HEK293T (cell line): ENCODE measurements at regions not wholly inside any gene's neighbourhood (a gene's known extent, or its start where the extent isn't known, plus 50 kb on each side); places are given as distances from the start of the nearest gene placed in this dataset.

Experiments
- ARNT ChIP-seq: fragments of 450-650 bp; IDR thresholded peaks from 2 replicates; pipeline ENCODE4 v1.6.1; 2017; ENCODE audit warnings: mild to moderate bottlenecking
- BHLHE40 ChIP-seq: fragments of 450-650 bp; IDR thresholded peaks from 2 replicates; pipeline ENCODE4 v1.6.1; 2016; ENCODE audit warnings: mild to moderate bottlenecking, moderate library complexity, borderline replicate concordance
- FOXA1 ChIP-seq: fragments of 450-650 bp; IDR thresholded peaks from 2 replicates; pipeline ENCODE4 v1.6.1; 2016; ENCODE audit warnings: mild to moderate bottlenecking
- FOXK2 ChIP-seq: fragments of 450-650 bp; IDR thresholded peaks from 2 replicates; pipeline ENCODE4 v1.6.1; 2016; ENCODE audit warnings: mild to moderate bottlenecking
- FOXM1 ChIP-seq: fragments of 450-650 bp; IDR thresholded peaks from 2 replicates; pipeline ENCODE4 v1.6.1; 2017; ENCODE audit warnings: mild to moderate bottlenecking, borderline replicate concordance
- LEF1 ChIP-seq: fragments of 450-650 bp; IDR thresholded peaks from 2 replicates; pipeline ENCODE4 v1.6.1; 2017; ENCODE audit warnings: mild to moderate bottlenecking, borderline replicate concordance
- NFRKB ChIP-seq: fragments of 450-650 bp; IDR thresholded peaks from 2 replicates; pipeline ENCODE4 v1.6.1; 2016; ENCODE audit warnings: mild to moderate bottlenecking, moderate library complexity
- PKNOX1 ChIP-seq: fragments of 450-650 bp; IDR thresholded peaks from 2 replicates; pipeline ENCODE4 v1.6.1; 2016
- SP1 ChIP-seq: fragments of 450-650 bp; IDR thresholded peaks from 2 replicates; pipeline ENCODE4 v1.6.1; 2017
- SUZ12 ChIP-seq: fragments of 450-650 bp; IDR thresholded peaks from 2 replicates; pipeline ENCODE4 v1.6.1; 2016; ENCODE audit warnings: mild to moderate bottlenecking
- TARDBP ChIP-seq: fragments of 450-650 bp; IDR thresholded peaks from 2 replicates; pipeline ENCODE4 v1.6.1; 2016

GRCh38 chr4:60890743-60891142 is 309.4 kb upstream of the ADGRL3 start:
- TF ChIP-seq SUZ12 = no peak
- no peak for TF ChIP-seq FOXK2
- TF ChIP-seq NFRKB = no peak
- no peak for TF ChIP-seq FOXM1
- TF ChIP-seq TARDBP = no peak
- TF ChIP-seq LEF1 = no peak
- no peak for TF ChIP-seq BHLHE40
- TF ChIP-seq SP1 = no peak
- TF ChIP-seq FOXA1 = no peak
- TF ChIP-seq ARNT = no peak
- no peak for TF ChIP-seq PKNOX1
